Stimulated activated CD4-positive, alpha-beta T cell treated with anti-CD3 and anti-CD28 coated beads, Interleukin-4, amount 100 ng/mL, for 48 hours (primary cell): ENCODE measurements at regions not wholly inside any gene's neighbourhood (a gene's known extent, or its start where the extent isn't known, plus 50 kb on each side); places are given as distances from the start of the nearest gene placed in this dataset.

Experiments used
- DNase-seq, 2 donors: peaks; one replicate each; pipeline ENCODE4 v3.0.0-alpha.2; 2020; ENCODE audit warnings: low read depth in 2 of 2

- no peak for DNase-seq
Observed at GRCh38 chr12:111310076-111310870, 58.6 kb downstream of the PHETA1 start.

DNA sequence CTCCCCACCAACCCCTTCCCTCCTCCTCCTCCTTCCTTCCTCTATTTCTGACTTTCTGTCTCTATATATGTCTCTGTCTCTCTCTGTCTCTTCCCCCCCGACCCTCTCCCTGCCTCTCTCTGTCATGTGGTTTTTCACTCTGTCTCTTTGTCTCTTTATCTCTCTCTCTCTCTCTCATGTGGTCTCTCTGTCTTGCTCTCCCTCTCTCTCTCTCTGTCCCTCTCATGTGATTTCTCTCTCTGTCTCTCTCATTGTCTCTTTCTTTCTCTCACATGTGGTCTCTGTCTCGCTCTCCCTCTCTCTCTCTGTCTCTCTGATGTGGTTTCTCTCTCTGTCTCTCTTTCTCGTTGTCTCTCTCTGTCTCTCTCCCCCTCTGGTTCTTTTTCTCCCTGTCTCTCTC is 59.3 kb downstream of the PHETA1 start:
- no peak for DNase-seq

- DNase-seq = no peak
Observed at GRCh38 chr12:111308473-111308872, 60.4 kb downstream of the PHETA1 start.

DNA sequence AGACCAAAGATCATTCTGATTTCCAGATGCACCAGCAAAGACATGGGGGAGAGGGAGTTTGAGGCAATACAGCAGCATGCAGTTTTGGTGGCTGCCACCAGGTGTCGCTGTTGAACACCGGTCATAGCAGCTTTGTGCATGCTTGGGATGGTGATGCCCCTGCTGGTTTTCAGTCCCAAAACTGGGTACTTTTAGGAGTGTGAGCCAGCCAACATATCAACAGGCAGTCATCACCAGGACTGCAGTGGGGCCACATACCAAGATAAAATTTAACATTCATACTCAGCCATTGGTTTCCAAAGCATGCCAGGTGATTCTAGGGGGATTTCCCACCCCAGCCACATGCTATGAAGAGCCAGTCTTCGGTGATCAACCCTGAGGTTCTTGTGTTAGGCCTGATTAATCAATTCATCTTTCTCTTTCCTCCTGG is 64.2 kb downstream of the PHETA1 start:
- peak; percentile 21 to 63 for DNase-seq

GRCh38 chr12:111303531-111303930 is 65.4 kb downstream of the PHETA1 start:
- DNase-seq = no peak

- peak; percentile 11 to 49 for DNase-seq
Observed at GRCh38 chr12:111298582-111299436, 70.1 kb downstream of the PHETA1 start.

DNA sequence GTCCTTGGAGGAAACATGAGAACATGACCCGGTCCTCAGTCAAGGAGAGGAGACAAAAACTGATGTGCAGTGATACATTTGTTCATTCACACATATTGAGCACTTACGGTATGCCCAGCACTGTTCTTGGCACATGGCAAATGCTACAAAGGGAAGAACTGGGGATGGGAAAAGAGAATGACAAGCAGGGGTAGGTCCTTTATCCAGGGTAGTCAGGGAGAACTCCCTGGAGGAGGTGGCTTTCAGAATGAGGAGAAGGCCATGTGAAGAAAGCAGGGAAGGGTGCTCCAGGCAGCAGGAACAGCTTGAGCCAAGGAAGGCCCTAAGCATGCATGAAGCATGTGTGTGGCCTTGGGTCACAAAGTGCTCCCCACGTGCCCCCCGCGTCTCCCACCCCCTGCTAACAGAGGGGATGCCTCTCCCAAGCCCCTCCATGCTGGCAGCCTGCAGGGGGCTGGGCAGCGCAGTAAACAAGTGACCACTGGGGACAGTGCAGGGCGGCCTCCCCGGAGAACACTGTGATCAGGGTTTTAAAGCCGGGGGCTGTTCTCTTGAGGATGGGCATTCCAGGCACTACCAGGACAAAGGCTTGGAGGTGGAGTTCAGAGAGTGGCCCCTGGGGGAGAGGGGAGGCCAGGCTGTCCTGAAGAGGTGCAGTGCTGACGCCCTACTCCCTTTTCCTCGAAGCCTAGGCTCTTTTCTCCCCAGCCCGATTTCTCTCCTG is 71.0 kb downstream of the PHETA1 start:
- no peak for DNase-seq

- DNase-seq = no peak
Observed at GRCh38 chr12:111296906-111297463, 71.9 kb downstream of the PHETA1 start.

DNA sequence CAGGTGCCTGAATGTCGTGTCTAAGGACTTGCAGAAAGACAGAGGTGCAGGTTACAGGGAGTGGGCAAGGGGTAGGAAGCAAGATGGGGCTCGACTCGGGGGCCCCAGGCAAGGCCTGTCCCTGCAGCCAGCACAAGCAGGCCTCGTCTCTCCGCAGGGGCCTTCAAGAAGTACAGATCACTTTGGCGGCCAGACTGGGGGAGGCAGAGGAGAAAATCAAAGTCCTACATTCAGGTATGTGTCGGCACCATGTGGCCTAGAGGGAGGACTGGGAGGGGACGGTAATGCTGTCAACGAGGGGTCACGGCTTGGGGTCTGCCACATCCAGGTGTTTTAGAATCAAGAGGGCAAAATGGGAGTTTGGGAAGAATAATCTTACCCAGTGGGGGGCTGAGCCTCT is 73.7 kb downstream of the PHETA1 start:
- DNase-seq = no peak

DNA sequence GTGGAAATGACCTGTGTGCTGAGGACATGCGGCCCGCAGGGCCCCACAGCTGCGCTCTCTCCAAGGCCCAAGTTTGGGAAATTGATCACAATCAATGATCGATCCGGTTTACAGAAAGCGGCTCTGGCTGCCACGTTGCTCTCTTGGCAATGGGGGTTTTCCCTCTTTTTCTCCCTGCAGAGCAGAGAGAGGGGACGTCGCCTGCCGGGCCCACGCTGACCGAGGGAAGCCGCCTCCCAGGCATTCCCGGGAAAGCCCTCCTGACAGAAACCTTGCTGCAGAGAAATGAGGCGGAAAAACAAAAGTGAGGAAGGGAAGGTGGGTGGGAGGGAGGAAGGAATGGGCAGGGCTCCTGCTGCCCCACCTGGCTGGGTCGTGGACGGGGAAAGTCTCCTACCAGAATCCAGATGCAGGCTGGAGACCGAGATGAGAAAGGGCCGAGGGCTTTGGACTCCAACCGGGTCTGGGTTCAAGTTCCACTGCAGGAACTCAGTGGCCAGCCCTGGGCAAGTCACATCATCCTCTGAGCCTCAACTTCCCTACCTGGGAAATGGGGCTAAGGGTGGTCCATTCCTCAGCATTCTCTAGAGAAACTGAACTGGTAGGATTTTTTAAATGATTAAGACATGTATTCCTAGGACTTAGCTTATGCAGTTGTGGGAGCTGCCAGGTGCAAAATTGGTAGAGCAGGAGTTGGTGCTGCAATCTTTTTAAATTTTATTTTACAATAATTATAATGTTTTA is 75.5 kb downstream of the PHETA1 start:
- no peak for DNase-seq

GRCh38 chr12:111291357-111291756 is 77.5 kb downstream of the PHETA1 start:
- DNase-seq = no peak

DNA sequence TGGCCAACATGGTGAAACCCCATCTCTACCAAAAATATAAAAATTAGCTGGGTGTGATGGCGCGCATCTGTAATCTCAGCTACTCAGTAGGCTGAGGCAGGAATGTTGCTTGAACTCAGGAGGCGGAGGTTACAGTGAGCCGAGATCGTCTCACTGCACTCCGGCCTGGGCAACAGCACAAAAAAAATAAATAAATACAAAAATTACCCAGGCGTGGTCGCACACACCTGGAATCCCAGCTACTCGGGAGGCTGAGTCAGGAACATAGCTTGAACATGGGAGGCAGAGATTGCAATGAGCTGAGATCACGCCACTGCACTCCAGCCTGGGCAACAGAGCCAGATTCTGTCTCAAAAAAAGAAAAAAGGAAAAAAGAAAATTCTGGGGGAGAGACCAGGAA is 80.1 kb downstream of the PHETA1 start:
- DNase-seq = no peak

DNA sequence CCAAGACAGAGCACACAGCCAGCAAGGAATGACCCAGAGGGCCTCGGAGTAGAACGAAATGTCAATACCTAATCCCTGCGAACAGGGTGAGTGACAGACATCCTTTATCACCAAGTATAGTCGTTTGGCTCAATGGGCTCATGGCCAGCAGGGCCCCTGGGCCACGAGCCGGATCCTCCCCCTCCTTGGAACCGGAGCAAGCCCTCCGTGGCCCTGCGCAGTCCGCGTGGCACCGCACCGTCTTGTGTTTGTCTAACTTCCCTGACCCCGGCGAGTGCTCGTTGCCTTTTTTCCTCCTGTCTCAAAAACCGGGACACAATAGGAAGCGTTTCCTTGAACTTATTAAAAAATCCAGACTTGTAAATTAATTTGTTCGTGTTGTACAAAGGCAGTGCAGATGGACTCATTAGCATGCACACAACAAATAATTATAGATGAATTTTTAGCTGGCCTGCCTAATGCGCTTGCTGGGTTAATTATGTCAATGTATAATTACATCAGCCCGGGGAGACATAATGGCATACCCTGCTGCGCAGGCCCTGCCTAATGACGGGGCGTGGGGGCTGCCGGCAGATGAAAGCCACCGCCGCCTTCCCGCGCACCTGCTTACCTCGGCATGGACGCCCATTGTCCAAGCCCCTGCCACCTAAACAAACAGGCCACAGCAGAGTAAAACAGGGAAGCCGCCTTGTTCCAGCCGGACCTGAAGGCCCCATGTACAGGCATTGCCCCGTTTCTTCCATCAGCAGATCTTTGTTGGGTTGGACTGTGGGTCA is 81.6 kb downstream of the PHETA1 start:
- DNase-seq = no peak

- DNase-seq = no peak
Observed at GRCh38 chr12:111285200-111285599, 83.7 kb downstream of the PHETA1 start.

DNA sequence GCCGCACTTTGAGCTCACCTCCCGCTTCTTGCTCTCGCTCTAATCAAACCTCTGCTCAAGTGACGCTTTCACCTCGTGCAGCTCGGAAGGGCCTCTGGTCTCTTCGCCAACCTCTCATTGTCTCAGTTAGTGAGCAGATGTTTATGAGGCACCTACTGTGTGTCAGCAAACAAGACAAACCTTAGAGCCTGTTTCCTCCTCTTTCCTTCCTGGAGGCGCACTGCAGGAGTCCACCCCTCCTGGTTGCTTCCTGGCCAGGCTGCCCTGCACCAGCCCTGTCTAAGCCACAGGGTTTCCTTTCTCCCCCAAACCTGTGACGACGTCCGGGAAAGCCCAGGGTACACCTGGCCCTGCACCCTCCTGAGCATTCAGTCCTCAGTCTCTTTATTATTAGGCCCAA is 84.2 kb downstream of the PHETA1 start:
- DNase-seq = no peak

- no peak for DNase-seq
Observed at GRCh38 chr12:111283966-111284365, 84.9 kb downstream of the PHETA1 start.

- no peak for DNase-seq
Observed at GRCh38 chr12:111283521-111283920, 85.4 kb downstream of the PHETA1 start.

- DNase-seq = no peak
Observed at GRCh38 chr12:111277570-111277969, 91.3 kb downstream of the PHETA1 start.

GRCh38 chr12:111276146-111276545 is 92.7 kb downstream of the PHETA1 start:
- DNase-seq = no peak

DNA sequence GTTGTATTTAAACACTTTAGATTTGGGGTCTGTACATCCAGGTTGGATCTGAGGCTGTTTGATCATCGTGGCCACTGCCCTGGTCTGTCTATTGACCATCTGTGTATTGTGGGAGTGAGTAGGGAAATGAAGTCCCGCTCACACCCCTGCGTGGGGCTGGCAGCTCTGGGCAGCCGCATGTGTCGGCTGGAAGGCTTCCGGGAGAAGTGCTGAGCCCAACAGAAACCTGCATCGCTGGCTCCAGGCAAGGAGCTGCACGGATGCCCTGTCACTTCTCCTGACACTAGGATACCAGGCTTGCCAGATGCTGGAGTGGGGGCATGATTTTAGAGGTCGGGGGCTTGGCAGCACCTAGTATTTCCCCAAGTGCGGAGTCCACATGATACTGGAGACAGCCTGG is 93.6 kb downstream of the PHETA1 start:
- no peak for DNase-seq
